HG03025 (cell line): ENCODE measurements at regions not wholly inside any gene's neighbourhood (a gene's known extent, or its start where the extent isn't known, plus 50 kb on each side); places are given as distances from the start of the nearest gene placed in this dataset.
"Not testable (repeated sequence)": the region's sequence is repeated elsewhere in the genome, so short reads cannot be mapped to it uniquely, and the experiment has no call there.

ENCODE experiments used
- ATAC-seq: cut with Tn5 transposase; IDR thresholded peaks from one replicate; pipeline ENCODE4 v1.9.1; 2021; ENCODE audit warnings: mild to moderate bottlenecking, moderate library complexity; ENCODE audit not compliant: unreplicated experiment, low FRiP score

- no peak for ATAC-seq
These were observed 220.5 kb upstream of the B3GALT2 start for GRCh38 chr1:193406901-193407300.

GRCh38 chr1:193404236-193404635, 217.8 kb upstream of the B3GALT2 start:
- no peak for ATAC-seq

GRCh38 chr1:193402977-193403376, 216.6 kb upstream of the B3GALT2 start:
- ATAC-seq = no peak

DNA sequence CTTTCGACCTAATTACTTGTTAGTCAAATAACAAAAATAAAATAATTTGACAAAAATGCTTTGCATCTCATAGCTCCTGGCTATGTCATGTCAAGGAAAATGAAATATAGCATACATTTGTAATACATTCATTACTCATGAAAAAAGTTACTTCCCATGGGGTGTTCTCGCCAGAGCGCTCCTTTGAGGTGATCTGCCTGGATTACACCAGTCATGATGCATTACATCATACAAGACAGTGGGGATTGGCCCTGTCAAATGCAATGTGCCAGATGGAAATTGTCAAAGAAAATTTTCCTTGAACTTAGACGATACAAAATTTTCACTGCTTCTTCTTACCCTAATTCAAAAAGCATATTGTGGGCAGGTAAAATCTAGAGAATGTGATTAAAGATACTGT, 215.6 kb upstream of the B3GALT2 start:
- no peak for ATAC-seq

DNA sequence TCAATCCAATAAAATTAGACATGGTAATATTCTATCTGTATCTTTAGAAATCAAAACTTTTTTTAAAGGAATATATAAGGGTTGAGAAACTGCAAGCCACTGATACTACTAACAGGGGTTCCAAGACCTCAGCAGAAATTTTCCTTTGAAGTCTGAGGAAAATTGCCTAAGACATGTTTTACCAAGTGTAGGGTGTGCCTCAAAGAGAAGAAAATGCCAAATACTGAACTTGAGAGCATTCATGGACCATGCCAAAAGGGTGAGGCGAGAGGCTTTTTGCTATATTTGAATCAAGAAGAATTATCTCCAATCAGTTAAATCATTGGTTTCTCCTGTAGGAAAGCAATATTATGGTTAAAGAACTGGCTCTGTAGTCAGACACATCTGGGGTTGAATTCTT, 207.9 kb upstream of the B3GALT2 start:
- ATAC-seq = no peak

DNA sequence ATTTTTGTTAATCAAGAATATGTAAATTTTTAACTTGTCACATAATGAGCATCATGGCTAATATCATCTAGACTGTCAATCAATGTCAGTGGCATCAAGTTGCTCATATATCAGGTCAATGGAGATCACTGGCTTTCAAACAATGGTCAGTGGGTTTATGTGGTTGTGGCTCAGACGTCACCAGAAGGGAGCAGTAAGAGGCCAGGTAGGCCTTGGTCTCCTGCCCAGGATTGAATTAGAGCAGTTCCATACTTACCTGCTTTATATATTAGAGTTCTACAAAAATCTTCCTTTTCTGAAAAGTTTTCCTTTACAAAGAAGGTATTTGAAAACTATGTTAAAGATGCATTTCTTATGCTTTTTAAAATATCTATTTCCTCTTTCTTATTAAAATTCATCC, 206.3 kb upstream of the B3GALT2 start:
- ATAC-seq = no peak

- ATAC-seq = no peak
These were observed 202.3 kb upstream of the B3GALT2 start for GRCh38 chr1:193388683-193389082.

- no peak for ATAC-seq
These were observed 201.8 kb upstream of the B3GALT2 start for GRCh38 chr1:193388165-193388564.

DNA sequence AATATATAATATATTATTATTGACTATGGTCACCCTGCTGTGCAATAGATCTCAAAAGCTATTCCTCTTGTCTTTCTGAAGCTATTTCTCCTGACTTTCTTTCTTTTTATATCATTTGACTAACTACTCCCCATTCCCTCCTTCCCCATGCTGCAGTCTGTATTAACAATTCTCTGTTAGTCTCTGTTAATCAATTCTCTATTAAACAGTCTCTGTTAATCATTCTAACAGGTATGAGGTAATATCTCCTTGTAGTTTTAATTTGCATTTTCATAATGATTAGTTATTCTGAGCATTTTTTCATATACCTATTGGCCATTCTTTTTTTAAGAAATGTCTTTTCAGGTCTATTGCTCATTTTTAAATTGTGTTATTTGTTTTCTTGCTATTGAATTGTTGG, 201.0 kb upstream of the B3GALT2 start:
- ATAC-seq = no peak

GRCh38 chr1:193378451-193378850, 192.0 kb upstream of the B3GALT2 start:
- not testable (repeated sequence) for ATAC-seq

DNA sequence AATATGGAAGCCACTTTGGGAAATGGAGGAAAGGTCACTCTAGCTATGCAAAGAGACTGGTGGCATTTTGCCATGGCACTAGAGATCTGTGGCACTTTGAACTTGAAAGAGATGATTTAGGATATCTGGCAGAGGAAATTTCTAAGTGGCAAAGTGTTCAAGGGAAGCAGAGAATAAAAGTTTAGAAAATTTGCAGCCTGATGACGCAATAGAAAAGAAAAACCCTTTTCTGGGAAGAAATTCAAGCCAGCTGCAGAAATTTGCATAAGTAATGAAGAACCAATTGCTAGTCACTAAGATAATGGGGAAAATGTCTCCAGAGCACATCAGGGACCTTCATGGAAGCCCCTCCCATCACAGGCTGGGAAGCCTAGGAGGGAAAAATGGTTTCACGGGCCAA, 191.1 kb upstream of the B3GALT2 start:
- no peak for ATAC-seq

- ATAC-seq = no peak
These were observed 186.1 kb upstream of the B3GALT2 start for GRCh38 chr1:193372553-193372952.

- peak; percentile 88 for ATAC-seq
These were observed 181.9 kb upstream of the B3GALT2 start for GRCh38 chr1:193368302-193368701.

DNA sequence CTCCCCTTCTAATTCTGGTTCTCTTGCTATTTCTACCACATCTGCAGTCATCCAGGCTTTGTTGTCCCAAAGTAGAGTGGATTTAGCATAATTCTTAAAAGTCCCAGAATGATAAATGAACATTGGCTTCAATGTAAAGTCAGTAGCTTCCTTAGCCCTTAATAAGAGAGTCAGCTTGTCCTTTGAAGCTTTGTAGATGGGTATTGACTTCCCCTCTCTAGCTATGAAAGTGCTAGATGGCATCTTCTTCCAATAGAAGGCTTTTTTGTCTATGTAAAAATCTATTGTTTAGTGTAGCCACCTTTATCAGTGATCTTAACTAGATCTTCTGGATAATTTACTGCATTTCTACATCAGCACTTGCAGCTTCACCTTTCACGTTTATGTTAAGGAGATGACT, 181.4 kb upstream of the B3GALT2 start:
- ATAC-seq = no peak

GRCh38 chr1:193366764-193367507, 180.5 kb upstream of the B3GALT2 start:
- ATAC-seq = no peak

- ATAC-seq = no peak
These were observed 179.6 kb upstream of the B3GALT2 start for GRCh38 chr1:193365966-193366365.

- ATAC-seq = no peak
These were observed 173.2 kb upstream of the B3GALT2 start for GRCh38 chr1:193359631-193360030.

DNA sequence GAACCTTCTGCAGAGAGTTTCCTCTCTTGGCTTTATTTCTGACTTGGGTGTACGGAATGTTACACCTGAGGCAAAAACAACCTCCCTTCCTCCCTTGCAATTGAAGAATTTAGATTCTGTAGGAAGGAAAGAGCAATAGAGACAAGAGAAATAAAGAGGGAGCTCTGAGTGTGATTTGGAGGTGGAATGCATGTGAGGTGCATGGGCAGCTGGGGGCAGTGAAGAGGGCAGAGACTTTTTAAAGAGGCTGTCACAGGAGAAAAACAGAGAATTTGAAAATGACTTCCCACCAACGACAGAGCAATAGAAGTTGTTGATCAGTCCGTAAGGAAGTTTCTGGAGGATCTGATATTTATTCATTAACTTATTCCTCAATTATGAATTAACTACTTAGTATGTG, 172.0 kb upstream of the B3GALT2 start:
- no peak for ATAC-seq

DNA sequence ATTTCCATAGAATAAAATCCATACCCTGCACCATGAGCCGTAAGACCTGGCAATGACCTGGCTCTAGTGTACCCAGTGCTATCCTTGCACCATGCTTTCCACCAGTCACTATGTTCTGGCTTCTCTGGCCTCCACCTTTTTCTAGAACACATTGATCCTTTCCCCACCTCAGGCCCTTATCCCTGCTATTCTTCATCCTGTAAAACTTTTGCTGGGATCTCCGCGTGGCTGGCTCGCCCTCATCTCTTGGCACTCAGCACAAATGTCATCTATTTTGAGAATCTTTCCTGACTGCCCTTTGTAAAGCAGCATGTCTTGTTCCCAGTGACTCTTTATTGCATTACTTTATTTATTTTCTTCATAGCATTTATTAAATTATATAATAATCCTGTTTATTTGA, 169.8 kb upstream of the B3GALT2 start:
- ATAC-seq = no peak

DNA sequence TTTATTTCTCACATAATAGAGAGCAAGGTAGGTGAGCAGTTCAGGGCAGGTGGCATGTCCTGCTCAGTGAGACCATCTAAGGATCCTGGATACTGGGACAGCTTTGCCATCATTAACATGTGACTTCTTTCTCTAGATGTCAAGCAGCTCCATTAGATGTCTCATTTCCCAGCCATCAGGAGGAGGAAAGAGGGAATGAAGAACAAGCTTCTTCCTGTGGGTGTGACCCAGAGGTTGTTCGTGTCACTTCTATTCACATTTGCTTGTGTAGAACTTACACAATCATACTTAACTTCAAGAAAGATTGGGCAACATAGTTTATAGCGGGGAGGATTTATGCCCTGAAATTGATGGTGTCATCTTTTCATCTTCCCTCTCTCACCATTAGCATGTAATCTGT, 169.2 kb upstream of the B3GALT2 start:
- no peak for ATAC-seq

GRCh38 chr1:193355178-193355577, 168.8 kb upstream of the B3GALT2 start:
- ATAC-seq = no peak

DNA sequence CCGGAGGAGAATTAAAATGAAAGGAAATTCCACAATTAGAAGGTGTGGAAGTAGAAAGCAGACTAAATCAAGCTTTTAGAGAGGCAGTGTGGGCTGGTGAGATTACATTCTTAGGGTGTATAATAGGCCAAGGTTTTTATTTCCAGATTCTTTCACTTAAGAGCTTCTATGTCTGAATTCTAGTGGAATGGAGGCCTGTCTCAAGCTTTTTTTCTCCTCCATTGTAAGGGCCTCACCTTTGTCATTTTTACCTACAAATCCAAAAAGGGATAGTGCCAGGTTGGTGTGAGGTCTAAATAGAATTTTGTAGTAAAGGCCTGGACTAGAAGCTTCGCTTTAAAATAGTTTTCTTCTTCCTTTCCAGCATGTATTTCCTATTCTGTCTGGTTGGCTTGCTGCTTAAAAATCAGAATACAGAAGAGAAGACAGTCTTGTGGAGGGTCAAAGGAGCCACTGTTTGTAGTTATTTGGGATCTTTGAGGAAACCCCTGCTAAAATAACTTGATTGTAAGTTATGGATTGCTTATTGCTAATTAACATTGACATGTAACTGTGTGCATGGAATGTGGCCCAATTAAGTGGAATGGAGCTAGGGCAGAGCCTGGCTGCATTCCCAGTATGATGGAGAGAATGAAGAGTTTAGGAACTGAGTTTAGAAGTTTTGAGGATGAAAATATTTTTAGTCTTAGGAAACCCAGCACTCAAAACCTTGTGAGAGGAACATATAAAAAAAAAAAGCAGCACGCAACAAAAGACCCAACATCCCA, 162.5 kb upstream of the B3GALT2 start:
- ATAC-seq = no peak
